TTC549 (cell line): ENCODE measurements at regions not wholly inside any gene's neighbourhood (a gene's known extent, or its start where the extent isn't known, plus 50 kb on each side); places are given as distances from the start of the nearest gene placed in this dataset.
"Not testable (repeated sequence)": the region's sequence is repeated elsewhere in the genome, so short reads cannot be mapped to it uniquely, and the experiment has no call there.

Experiments used
- FAIRE-seq: peaks from 2 replicates; lab custom pipeline; 2012; peaks lifted over from hg19 to GRCh38; lab: Jason Lieb, UNC

GRCh38 chr9:104980039-104980654, 52.2 kb upstream of the ABCA1 start:
- FAIRE-seq = no peak

- FAIRE-seq = no peak
Observed at GRCh38 chr9:104981543-104982129, 53.7 kb upstream of the ABCA1 start.

GRCh38 chr9:104982543-104982942, 54.6 kb upstream of the ABCA1 start:
- no peak for FAIRE-seq

- no peak for FAIRE-seq
Observed at GRCh38 chr9:104983491-104983890, 55.5 kb upstream of the ABCA1 start.

- no peak for FAIRE-seq
Observed at GRCh38 chr9:104984121-104984520, 56.2 kb upstream of the ABCA1 start.

GRCh38 chr9:104984542-104984941, 56.6 kb upstream of the ABCA1 start:
- FAIRE-seq = no peak

GRCh38 chr9:104984948-104985347, 57.0 kb upstream of the ABCA1 start:
- FAIRE-seq = no peak

- FAIRE-seq = no peak
Observed at GRCh38 chr9:104986096-104986495, 58.1 kb upstream of the ABCA1 start.

GRCh38 chr9:104987743-104988142, 59.8 kb upstream of the ABCA1 start:
- no peak for FAIRE-seq

- FAIRE-seq = no peak
Observed at GRCh38 chr9:104988539-104988938, 60.6 kb upstream of the ABCA1 start.

GRCh38 chr9:104991144-104991953, 63.4 kb upstream of the ABCA1 start:
- no peak for FAIRE-seq

GRCh38 chr9:104992659-104993058, 64.7 kb upstream of the ABCA1 start:
- no peak for FAIRE-seq

- peak; percentile 9 for FAIRE-seq
Observed at GRCh38 chr9:104993291-104993963, 65.5 kb upstream of the ABCA1 start.

- FAIRE-seq = no peak
Observed at GRCh38 chr9:104997536-104997935, 69.6 kb upstream of the ABCA1 start.

- FAIRE-seq = no peak
Observed at GRCh38 chr9:104999136-104999535, 71.2 kb upstream of the ABCA1 start.

GRCh38 chr9:105000529-105000928, 72.6 kb upstream of the ABCA1 start:
- FAIRE-seq = not testable (repeated sequence)

GRCh38 chr9:105004466-105005090, 76.6 kb upstream of the ABCA1 start:
- no peak for FAIRE-seq

GRCh38 chr9:105005186-105005585, 77.2 kb upstream of the ABCA1 start:
- FAIRE-seq = no peak

- FAIRE-seq = no peak
Observed at GRCh38 chr9:105006514-105006913, 78.6 kb upstream of the ABCA1 start.

- FAIRE-seq = no peak
Observed at GRCh38 chr9:105007143-105007542, 79.2 kb upstream of the ABCA1 start.

- FAIRE-seq = not testable (repeated sequence)
Observed at GRCh38 chr9:105010089-105010488, 82.1 kb upstream of the ABCA1 start.

- FAIRE-seq = no peak
Observed at GRCh38 chr9:105021917-105022316, 94.0 kb upstream of the ABCA1 start.
